Calu3 (cell line): ENCODE measurements at regions not wholly inside any gene's neighbourhood (a gene's known extent, or its start where the extent isn't known, plus 50 kb on each side); places are given as distances from the start of the nearest gene placed in this dataset.
A peak's percentile ranks its signal among the peaks of the same experiment; 100 is the strongest.
"Not testable (repeated sequence)": the region's sequence is repeated elsewhere in the genome, so short reads cannot be mapped to it uniquely, and the experiment has no call there.

Source experiments
- BruUV-seq: library from RNA; stranded (reverse); fragments of 400-500 nt; replicated peaks from 2 replicates; lab custom pipeline; 2021; lab: Mats Ljungman, UMichigan
- CTCF ChIA-PET: fragments of 300-600 bp; sonication (Branson Sonifier 250); formaldehyde crosslinking; loops from one replicate; lab custom pipeline; 2022; ENCODE audit warnings: antibody characterized with exemption; lab: Charles Lee
- DNase-seq: peaks from one replicate; pipeline ENCODE4 v3.0.0; 2022
- H3K27ac Mint-ChIP-seq: one replicate; pipeline ENCODE4 v1.8.0; 2022; ENCODE audit warnings: mixed read lengths; ENCODE audit not compliant: unreplicated experiment
- H3K27me3 Mint-ChIP-seq: one replicate; pipeline ENCODE4 v1.8.0; 2022; ENCODE audit warnings: mixed read lengths; ENCODE audit not compliant: unreplicated experiment
- H3K36me3 Mint-ChIP-seq: one replicate; pipeline ENCODE4 v1.8.0; 2022; ENCODE audit warnings: mild to moderate bottlenecking, moderate library complexity, mixed read lengths; ENCODE audit not compliant: insufficient read depth, unreplicated experiment
- H3K4me1 Mint-ChIP-seq: one replicate; pipeline ENCODE4 v1.8.0; 2022; ENCODE audit warnings: mild to moderate bottlenecking, low read depth, mixed read lengths; ENCODE audit not compliant: unreplicated experiment
- H3K4me3 Mint-ChIP-seq: one replicate; pipeline ENCODE4 v1.8.0; 2022; ENCODE audit warnings: mild to moderate bottlenecking, low read depth, moderate library complexity, mixed read lengths; ENCODE audit not compliant: unreplicated experiment
- H3K9me3 Mint-ChIP-seq: one replicate; pipeline ENCODE4 v1.8.0; 2022; ENCODE audit warnings: low read depth, mixed read lengths; ENCODE audit not compliant: unreplicated experiment
- intact Hi-C: fragments of 100-400 bp; cut with micrococcal nuclease; formaldehyde crosslinking; loops from one replicate; pipeline ENCODE4 v1.10.0; 2022; ENCODE audit not compliant: unreplicated experiment
- TF ChIP-seq, protein P1 (sequence below): fragments of 200-600 bp; IDR thresholded peaks from one replicate; pipeline ENCODE4 v1.8.0; 2022; ENCODE audit warnings: antibody characterized with exemption; ENCODE audit not compliant: unreplicated experiment

DNA sequence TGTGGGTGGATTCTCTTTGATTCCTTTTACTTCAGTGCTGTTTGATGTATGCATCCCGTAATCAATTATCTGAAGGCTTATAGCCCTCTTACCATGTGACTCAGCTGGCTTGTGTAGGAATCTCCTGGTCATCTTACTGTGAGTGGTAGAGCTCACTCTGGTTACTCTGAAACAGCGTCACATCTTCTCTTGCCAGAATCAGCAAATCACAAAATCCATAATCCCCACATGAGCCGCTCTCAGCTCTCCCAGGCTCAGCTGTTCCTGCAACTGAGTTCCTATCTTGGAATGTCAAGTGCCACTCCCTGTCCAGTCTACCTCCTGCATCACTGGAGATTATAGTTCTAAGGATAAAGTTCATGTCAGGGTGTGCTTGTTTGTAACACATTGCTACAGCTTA is 278.0 kb downstream of the FBXO8 start:
- DNase-seq: peak; percentile 3
- TF ChIP-seq, protein P1, sequence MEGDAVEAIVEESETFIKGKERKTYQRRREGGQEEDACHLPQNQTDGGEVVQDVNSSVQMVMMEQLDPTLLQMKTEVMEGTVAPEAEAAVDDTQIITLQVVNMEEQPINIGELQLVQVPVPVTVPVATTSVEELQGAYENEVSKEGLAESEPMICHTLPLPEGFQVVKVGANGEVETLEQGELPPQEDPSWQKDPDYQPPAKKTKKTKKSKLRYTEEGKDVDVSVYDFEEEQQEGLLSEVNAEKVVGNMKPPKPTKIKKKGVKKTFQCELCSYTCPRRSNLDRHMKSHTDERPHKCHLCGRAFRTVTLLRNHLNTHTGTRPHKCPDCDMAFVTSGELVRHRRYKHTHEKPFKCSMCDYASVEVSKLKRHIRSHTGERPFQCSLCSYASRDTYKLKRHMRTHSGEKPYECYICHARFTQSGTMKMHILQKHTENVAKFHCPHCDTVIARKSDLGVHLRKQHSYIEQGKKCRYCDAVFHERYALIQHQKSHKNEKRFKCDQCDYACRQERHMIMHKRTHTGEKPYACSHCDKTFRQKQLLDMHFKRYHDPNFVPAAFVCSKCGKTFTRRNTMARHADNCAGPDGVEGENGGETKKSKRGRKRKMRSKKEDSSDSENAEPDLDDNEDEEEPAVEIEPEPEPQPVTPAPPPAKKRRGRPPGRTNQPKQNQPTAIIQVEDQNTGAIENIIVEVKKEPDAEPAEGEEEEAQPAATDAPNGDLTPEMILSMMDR: no peak
- Mint-ChIP-seq H3K27me3 (no peaks in the 10 kb centered on the region), H3K27ac (no peak overlapping the region), H3K4me3 (no peak overlapping the region), H3K4me1 (peaks cover 6% of the 10 kb centered on the region), H3K36me3 (no peaks in the 10 kb centered on the region), H3K9me3 (no peaks in the 10 kb centered on the region)
- CTCF ChIA-PET: no interaction called here
- intact Hi-C loops: loop anchor here (2.0 kb wide), 1 partner anchor 115 kb away; no protein-coding TSS in a partner anchor
- BruUV-seq: no TSS peak

GRCh38 chr4:173998471-173999144 is 284.9 kb downstream of the FBXO8 start:
- no peak overlapping the region for H3K4me3 Mint-ChIP-seq
- H3K36me3 Mint-ChIP-seq: no peaks in the 10 kb centered on the region
- H3K27me3 Mint-ChIP-seq: no peaks in the 10 kb centered on the region
- no peaks in the 10 kb centered on the region for H3K9me3 Mint-ChIP-seq
- H3K4me1 Mint-ChIP-seq: no peaks in the 10 kb centered on the region
- BruUV-seq: no TSS peak
- TF ChIP-seq, protein P1: no peak
- CTCF ChIA-PET: interaction anchor here (0.6 kb wide), 1 partner anchor 1166 kb away, joined by 3 read pairs; no protein-coding TSS in a partner anchor
- intact Hi-C loops: no loop called here
- DNase-seq: no peak
- H3K27ac Mint-ChIP-seq: no peak overlapping the region

DNA sequence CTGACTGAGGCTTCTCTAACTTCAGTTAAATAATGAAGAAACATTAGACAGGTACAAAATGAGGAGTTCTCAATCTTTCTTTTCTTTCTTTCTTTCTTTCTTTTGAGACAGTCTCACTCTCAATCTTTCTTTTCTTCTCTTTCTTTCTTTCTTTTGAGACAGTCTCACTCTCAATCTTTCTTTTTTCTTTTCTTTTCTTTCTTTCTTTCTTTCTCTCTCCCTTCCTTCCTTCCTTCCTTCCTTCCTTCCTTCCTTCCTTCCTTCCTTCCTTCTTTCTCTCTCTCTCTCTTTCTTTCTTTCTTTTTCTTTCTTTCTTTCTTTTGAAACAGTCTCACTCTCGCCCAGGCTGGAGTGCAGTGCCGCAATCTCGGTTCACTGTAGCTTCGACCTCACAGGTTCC is 287.7 kb downstream of the FBXO8 start:
- H3K27me3 Mint-ChIP-seq, BruUV-seq, intact Hi-C loops, H3K4me1 Mint-ChIP-seq, H3K27ac Mint-ChIP-seq, CTCF ChIA-PET, H3K36me3 Mint-ChIP-seq, H3K4me3 Mint-ChIP-seq, DNase-seq, H3K9me3 Mint-ChIP-seq: not testable (repeated sequence)

GRCh38 chr4:173991814-173992213 is 291.7 kb downstream of the FBXO8 start:
- H3K27ac Mint-ChIP-seq: no peak overlapping the region
- no peak overlapping the region for H3K4me3 Mint-ChIP-seq
- no peaks in the 10 kb centered on the region for H3K4me1 Mint-ChIP-seq
- no peak for DNase-seq
- TF ChIP-seq, protein P1: no peak
- H3K36me3 Mint-ChIP-seq: no peaks in the 10 kb centered on the region
- intact Hi-C loops: loop anchor here (5.0 kb wide), 2 partner anchors 160 to 325 kb away; no protein-coding TSS in a partner anchor
- no TSS peak for BruUV-seq
- H3K9me3 Mint-ChIP-seq: no peaks in the 10 kb centered on the region
- H3K27me3 Mint-ChIP-seq: no peaks in the 10 kb centered on the region
- CTCF ChIA-PET: no interaction called here

DNA sequence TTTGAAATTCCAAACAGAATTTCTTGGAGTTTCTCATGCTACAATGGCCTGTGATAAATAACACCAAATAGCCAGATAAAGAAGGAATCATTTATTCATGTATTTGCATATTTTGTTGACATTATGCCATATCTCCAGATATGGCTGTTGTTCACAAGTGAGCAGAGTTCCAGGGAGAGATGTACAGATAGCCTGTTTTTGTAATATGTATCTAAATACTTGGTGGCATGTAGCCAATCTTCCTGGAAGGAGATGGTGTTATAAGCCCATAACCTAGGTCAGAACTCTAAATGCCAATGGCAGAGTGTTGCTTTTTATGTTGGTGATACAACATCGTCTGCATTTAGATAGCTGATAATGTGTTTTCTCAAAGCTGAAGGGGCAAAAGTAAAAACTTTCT is 292.2 kb downstream of the FBXO8 start:
- CTCF ChIA-PET: no interaction called here
- Mint-ChIP-seq H3K4me3 (no peak overlapping the region), H3K36me3 (no peaks in the 10 kb centered on the region), H3K27me3 (no peaks in the 10 kb centered on the region), H3K9me3 (no peaks in the 10 kb centered on the region), H3K27ac (no peak overlapping the region), H3K4me1 (no peaks in the 10 kb centered on the region)
- DNase-seq: no peak
- TF ChIP-seq, protein P1: no peak
- no TSS peak for BruUV-seq
- intact Hi-C loops: loop anchor here (5.0 kb wide), 2 partner anchors 161 to 326 kb away; no protein-coding TSS in a partner anchor
